Putamen (tissue), 1 donor: ENCODE measurements at regions not wholly inside any gene's neighbourhood (a gene's known extent, or its start where the extent isn't known, plus 50 kb on each side); places are given as distances from the start of the nearest gene placed in this dataset.

Experiments
- DNase-seq: peaks from one replicate; pipeline ENCODE4 v3.0.0-alpha.2; 2016; ENCODE audit warnings: low spot score

GRCh38 chr15:29917600-29918597 lies 95.6 kb upstream of the TJP1 start:
- DNase-seq: no peak

DNA sequence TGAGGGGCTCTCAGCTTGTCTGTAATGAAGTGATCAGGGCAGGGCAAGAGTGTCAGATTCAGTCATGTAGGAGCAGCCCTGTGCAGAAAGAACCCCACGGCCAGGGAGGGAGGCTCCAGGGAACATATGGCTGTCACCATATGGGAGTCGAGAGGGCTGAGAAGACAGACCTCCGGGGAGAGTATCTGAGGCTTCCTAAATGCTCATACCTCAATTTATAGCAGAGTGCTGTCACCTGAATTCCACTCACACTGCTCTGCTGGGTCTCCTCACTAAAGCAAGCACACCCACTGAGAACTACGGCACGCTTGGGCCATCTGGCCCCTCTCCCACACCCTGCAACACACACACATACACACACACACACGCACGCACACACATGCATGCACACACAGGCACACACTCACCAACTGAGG lies 92.3 kb upstream of the TJP1 start:
- DNase-seq: no peak

- DNase-seq: no peak
These were observed 91.4 kb upstream of the TJP1 start for GRCh38 chr15:29913528-29914135.

GRCh38 chr15:29911705-29912104 lies 89.4 kb upstream of the TJP1 start:
- no peak for DNase-seq

- DNase-seq: no peak
These were observed 87.8 kb upstream of the TJP1 start for GRCh38 chr15:29910068-29910467.

DNA sequence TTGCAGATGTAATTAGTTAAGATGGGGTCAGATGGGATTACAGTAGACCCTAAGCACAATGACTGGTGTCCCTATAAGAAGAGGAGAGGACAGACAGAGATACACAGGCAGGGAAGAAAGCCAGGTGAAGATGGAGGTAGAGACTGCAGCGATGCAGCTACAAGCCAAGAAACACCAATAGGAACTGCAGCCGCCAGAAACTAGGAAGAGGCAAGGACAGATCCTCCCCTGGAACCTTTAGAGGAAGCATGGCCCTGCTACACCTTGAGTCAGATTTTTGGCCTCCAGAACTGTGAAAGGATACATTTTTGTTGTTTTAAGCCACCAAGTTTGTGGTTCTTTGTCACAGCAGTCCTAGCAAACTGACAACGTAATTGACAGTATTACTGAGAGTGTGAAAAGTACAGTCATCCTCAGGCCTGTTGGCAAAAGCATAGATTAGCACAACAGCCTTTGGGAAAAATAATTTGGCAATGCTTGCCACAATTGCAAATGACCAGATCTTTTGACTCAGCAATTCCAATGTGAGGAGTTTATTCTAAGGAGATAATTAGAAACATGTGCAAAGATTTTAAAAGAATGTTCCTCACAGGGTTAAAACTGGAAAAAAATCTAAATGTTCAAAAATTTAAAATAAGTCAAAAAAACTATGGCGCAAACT lies 82.6 kb upstream of the TJP1 start:
- DNase-seq: no peak

GRCh38 chr15:29903785-29904464 lies 81.7 kb upstream of the TJP1 start:
- DNase-seq: no peak

DNA sequence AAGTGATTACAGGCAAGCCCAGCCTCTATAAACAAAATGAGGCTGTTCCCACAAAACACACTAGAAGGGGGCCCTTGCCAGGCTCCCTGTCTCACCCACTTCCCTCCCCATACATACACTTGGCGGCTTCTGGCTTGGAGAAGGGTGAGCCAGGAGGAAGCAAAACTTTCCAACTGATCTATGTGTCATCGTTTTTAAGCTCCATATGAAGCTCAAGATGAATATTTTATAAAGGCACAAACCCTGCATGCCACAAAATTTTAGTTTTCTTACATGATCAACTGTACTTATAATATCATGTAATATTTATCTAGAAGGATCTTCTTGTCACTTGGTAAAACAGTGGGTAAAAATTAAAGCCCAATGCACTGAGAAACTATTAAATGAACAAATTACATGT lies 80.8 kb upstream of the TJP1 start:
- DNase-seq: no peak

DNA sequence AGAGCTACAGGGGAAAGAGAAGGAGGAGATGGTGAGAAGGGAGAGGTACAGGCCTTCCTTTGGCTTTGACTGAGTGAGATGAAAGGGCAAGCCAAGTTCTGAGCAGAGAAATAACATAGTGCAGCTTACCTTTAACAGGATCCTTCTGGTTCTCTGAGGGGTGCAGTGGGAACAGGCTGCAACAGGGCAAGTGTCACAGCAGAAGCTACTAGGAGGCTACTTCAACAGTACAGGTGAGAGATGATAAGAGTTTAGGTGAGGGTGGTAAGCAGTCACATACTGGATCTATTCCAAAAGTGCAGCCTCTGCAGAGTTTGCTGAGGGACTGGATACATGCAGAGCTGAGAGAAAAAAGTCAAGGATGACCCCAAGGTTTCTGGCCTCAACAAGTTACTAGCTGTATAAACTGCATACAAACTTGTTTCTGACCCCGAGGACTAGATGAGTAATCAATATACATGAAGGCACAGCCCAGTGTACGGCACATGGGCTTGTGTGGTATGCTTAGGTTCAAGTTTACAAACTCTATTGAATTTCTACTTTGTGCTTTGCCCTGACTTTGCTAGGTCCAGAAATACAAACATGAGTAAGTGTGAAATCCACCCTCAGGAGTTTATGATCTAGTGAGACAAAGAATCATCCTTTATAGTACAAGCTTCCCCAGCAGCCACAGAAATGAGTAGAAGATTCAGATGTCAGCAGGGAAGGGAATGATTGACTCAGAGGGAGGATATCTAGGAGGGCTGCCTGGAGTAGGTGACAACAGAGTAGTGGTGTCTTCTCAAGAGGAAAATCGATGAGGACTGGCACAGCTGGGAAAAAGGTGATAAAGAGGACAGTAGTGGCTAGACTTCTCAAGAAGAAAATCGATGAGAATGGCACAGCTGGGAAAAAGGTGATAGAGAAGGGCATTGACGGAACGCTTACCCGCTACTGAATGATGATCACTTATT lies 78.2 kb upstream of the TJP1 start:
- DNase-seq: no peak

GRCh38 chr15:29896062-29896461 lies 73.8 kb upstream of the TJP1 start:
- peak; percentile 75 for DNase-seq

DNA sequence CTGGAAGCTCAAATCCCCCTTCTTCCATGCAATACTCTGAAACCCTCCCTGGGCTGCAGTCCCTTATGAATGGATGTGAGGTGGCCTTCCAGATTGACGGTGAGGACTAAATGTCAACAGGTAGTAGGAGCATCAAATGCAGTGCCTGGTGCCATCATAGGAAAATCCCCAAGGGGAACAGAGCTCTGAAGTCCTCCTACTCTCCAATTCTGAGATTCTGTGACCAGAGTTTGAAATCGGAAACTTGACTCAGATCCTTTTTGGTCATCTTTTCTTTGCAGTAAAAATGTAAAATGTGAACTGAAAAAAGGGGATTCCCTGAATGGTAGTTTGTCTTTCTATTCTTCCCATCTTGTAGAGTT lies 68.8 kb upstream of the TJP1 start:
- DNase-seq: no peak

- DNase-seq: no peak
These were observed 68.2 kb upstream of the TJP1 start for GRCh38 chr15:29890336-29891095.

DNA sequence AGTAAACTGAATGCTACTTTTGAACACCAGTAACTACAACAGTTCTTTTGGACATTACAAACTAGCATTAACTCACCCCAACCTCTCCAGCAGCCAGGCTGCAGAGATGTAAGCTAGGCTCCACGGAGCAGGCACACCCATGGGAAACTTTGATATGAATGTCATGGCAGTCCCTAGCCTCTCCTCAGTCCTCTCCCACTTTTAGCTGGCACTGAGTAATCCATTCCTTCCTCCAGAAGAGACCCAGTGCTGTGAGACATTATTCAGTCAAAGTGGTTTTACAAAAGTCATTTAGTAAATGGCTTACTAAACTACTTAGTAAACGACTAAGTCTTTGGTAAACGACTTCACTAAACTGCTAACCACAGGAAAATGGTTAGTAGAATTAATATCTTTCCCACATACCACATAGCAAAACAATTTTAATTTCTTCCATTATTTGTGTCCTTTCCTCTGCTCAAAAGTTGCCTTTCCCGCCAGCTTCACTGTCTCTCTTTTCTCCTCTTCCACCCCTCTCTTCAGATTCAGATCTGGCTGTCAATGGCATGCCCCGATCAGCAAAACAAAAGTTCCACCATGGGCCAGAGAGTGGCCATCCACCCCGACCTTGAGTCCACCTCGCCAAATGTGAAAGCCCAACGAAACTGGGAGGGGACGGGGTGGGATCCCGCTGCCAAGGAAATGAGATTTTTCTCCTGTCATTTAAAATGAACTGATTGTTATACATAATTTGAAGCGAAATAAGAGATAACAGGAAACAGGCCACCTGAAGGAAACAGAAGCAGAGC lies 67.5 kb upstream of the TJP1 start:
- no peak for DNase-seq

- DNase-seq: no peak
These were observed 66.4 kb upstream of the TJP1 start for GRCh38 chr15:29888646-29889045.

DNA sequence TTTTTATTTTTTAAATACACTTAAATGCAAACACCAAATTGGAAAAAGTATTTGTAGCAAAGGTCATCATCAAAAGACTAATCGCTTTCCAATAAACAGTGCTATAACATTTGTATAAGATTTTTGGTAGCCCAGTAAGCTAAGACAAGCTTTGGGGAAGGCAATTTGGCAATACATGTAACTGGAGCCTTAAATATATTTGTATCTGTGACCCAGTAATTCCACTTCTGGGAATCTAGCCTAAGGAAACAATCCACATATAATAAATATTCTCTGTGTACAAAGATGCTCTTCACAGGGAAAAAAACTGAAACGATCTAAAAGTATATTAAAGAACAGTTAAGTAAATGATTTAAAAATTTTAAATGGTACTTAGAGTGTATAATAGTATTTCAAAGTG lies 65.5 kb upstream of the TJP1 start:
- no peak for DNase-seq

DNA sequence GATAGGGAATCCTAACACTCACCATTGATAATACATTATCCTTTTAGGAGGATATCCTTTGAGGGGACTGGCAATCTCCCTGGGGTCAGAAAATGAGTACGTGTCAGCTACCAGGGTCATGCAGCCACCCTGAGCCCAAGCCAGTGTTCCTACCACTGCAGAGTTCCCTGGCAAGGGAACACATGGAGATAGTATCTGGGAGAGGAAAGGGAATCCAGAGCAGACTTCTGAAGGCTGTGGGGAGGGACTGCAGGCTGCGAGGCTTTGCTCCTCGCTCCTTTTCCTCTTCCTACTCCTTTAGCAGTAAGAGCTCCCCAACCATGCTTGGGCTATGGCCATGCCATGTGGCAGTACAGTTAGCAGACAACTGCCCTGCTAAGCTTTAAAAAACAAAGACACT lies 62.9 kb upstream of the TJP1 start:
- no peak for DNase-seq

- no peak for DNase-seq
These were observed 60.9 kb upstream of the TJP1 start for GRCh38 chr15:29883126-29883525.

GRCh38 chr15:29880886-29881285 lies 58.6 kb upstream of the TJP1 start:
- no peak for DNase-seq

- no peak for DNase-seq
These were observed 58.1 kb upstream of the TJP1 start for GRCh38 chr15:29880341-29880740.

DNA sequence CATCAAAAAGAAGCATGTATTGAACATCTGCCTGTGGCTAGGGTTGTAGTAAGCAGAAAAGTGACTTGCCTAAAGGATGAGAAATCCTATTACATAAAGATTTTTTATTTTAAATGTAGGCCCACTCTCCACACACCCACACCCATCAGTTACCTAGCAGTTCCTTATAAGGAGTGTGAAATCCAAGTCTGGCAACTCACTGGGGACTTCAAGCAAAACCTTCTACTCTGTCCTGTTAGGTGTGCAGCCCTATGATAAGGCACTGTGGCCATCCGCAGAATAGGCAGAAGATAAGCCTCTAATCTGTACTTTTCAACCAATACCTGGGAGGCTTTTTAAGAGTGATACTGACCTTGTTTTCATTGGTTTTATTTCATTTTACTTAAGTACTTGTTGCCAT lies 52.7 kb upstream of the TJP1 start:
- peak; percentile 63 for DNase-seq
